GM12878 (cell line): ENCODE measurements at regions not wholly inside any gene's neighbourhood (a gene's known extent, or its start where the extent isn't known, plus 50 kb on each side); places are given as distances from the start of the nearest gene placed in this dataset.

Experiments used
- ATAC-seq: fragments of 200-7000 bp; cut with Tn5 transposase; 3 replicates; pipeline ENCODE4 v1.9.1; 2020; ENCODE audit warnings: mild to moderate bottlenecking, moderate library complexity
- BruUV-seq: library from RNA; stranded (reverse); fragments of 400-500 nt; replicated peaks from 2 replicates; lab custom pipeline; 2021; lab: Mats Ljungman, UMichigan
- CTCF ChIA-PET: fragments of 300-600 bp; sonication (Branson Sonifier 250); formaldehyde crosslinking; extraction: SDS; loops from one replicate; lab custom pipeline; 2021; ENCODE audit warnings: inconsistent platforms; lab: Yijun Ruan, JAX
- POLR2A ChIA-PET: fragments of 350-600 bp; formaldehyde crosslinking; extraction: SDS; loops from one replicate; lab custom pipeline; 2021; ENCODE audit warnings: inconsistent platforms; lab: Charles Lee
- RAD21 ChIA-PET: fragments of 300-600 bp; sonication (Branson Sonifier 250); formaldehyde crosslinking; loops from one replicate; lab custom pipeline; 2023; ENCODE audit warnings: antibody characterized with exemption; ENCODE audit not compliant: unreplicated experiment; lab: Charles Lee
- SMC1A ChIA-PET: fragments of 300-600 bp; sonication (Branson Sonifier 250); formaldehyde crosslinking; loops from one replicate; lab custom pipeline; 2023; ENCODE audit not compliant: unreplicated experiment, uncharacterized antibody; lab: Charles Lee
- DNase-seq: peaks from one replicate; pipeline ENCODE4 v3.0.0-alpha.2; 2011; ENCODE audit warnings: low read depth, low spot score
- FAIRE-seq: peaks from 3 replicates; lab custom pipeline; 2011; peaks lifted over from hg19 to GRCh38; lab: Jason Lieb, UNC
- H2AFZ ChIP-seq: 2 replicates; pipeline ENCODE4 v1.6.0; 2011; ENCODE audit warnings: low read depth, low read length, control low read depth; ENCODE audit not compliant: control insufficient read depth
- H3K27ac ChIP-seq: 2 replicates; pipeline ENCODE4 v1.5.1; 2011; ENCODE audit warnings: control low read depth; ENCODE audit not compliant: control insufficient read depth, insufficient read depth
- H3K27me3 ChIP-seq, 2 experiments: replicated peaks in 1 of 2; 2 replicates each; pipeline versions ENCODE4 v1.6.0 to v1.6.1; 2011; ENCODE audit warnings: low read length in 1 of 2; ENCODE audit not compliant: control insufficient read depth in 2 of 2, insufficient read depth in 2 of 2
- H3K36me3 ChIP-seq, 2 experiments: 2 replicates each; pipeline ENCODE4 v1.5.1; 2011; ENCODE audit warnings: low read length in 1 of 2; ENCODE audit not compliant: control insufficient read depth in 2 of 2, insufficient read depth in 2 of 2
- H3K4me1 ChIP-seq: 2 replicates; pipeline ENCODE4 v1.6.1; 2011; ENCODE audit warnings: mild to moderate bottlenecking, low read length, moderate library complexity, mixed read lengths; ENCODE audit not compliant: control insufficient read depth, insufficient read depth
- H3K4me2 ChIP-seq: 2 replicates; pipeline ENCODE4 v1.6.0; 2011; ENCODE audit warnings: control low read depth; ENCODE audit not compliant: control insufficient read depth, insufficient read depth
- H3K4me3 ChIP-seq: fragments of 200-600 bp; sonication (generic); 2 replicates; pipeline ENCODE4 v1.5.1; 2016
- H3K79me2 ChIP-seq: 2 replicates; pipeline ENCODE4 v1.6.0; 2011; ENCODE audit warnings: low read length; ENCODE audit not compliant: control insufficient read depth, insufficient read depth
- H3K9ac ChIP-seq: 2 replicates; pipeline ENCODE4 v1.8.0; 2011; ENCODE audit warnings: low read length, control low read depth, mixed read lengths; ENCODE audit not compliant: control insufficient read depth, insufficient read depth
- H3K9me3 ChIP-seq: replicated peaks from 3 replicates; pipeline ENCODE4 v1.5.1; 2011; ENCODE audit warnings: mild to moderate bottlenecking, low read length; ENCODE audit not compliant: control insufficient read depth, insufficient read depth
- H4K20me1 ChIP-seq: 2 replicates; pipeline ENCODE4 v1.6.0; 2011; ENCODE audit not compliant: control insufficient read depth, insufficient read depth
- CHD4 ChIP-seq: fragments of 200-600 bp; sonication (generic); IDR thresholded peaks from 2 replicates; pipeline ENCODE4 v1.6.1; 2016; ENCODE audit warnings: mild to moderate bottlenecking
- CUX1 ChIP-seq: IDR thresholded peaks from 2 replicates; pipeline ENCODE4 v1.6.1; 2012; ENCODE audit warnings: improper control_type of control experiment, low read depth, low read length; ENCODE audit not compliant: insufficient replicate concordance
- NBN ChIP-seq: fragments of 450-650 bp; IDR thresholded peaks from 2 replicates; pipeline ENCODE4 v1.6.1; 2016
- PRDM15 ChIP-seq: fragments of 450-650 bp; formaldehyde crosslinking; IDR thresholded peaks from 2 replicates; pipeline ENCODE4 v1.4.0; 2020; ENCODE audit warnings: mild to moderate bottlenecking, moderate library complexity
- RBBP5 ChIP-seq: fragments of 200-600 bp; sonication (generic); conservative IDR thresholded peaks from 2 replicates; pipeline ENCODE4 v1.6.1; 2016
- SMC3 ChIP-seq: IDR thresholded peaks from 2 replicates; pipeline ENCODE4 v1.6.1; 2011; ENCODE audit warnings: low read length, improper control_type of control experiment, borderline replicate concordance
- WGBS: methylation state at CpG from one replicate; pipeline ENCODE4 v1.1.6; 2016; ENCODE audit warnings: low lambda C conversion rate; ENCODE audit not compliant: insufficient replicate concordance, insufficient coverage; ENCODE audit errors: missing lambda C conversion rate; 5-methylcytosine and 5-hydroxymethylcytosine counted together
- in situ Hi-C: fragments of 300-500 bp; cut with MboI; formaldehyde crosslinking; loops from 9 replicates; pipeline ENCODE4 v1.14.3; 2018; ENCODE audit warnings: mixed read lengths
- intact Hi-C: fragments of 100-400 bp; cut with micrococcal nuclease; formaldehyde crosslinking; loops from one replicate; pipeline ENCODE4 v1.14.2; 2022; ENCODE audit not compliant: unreplicated experiment

GRCh38 chr7:49438281-49438680, 335.2 kb upstream of the VWC2 start:
- Histone ChIP-seq H3K79me2 (no peaks in the 10 kb centered on the region), H3K27ac (no peak overlapping the region), H3K27me3 (no peaks in the 10 kb centered on the region), H3K9me3 (no peaks in the 10 kb centered on the region), H4K20me1 (no peaks in the 10 kb centered on the region), H3K36me3 (no peaks in the 10 kb centered on the region), H3K4me3 (no peak overlapping the region), H3K4me1 (no peaks in the 10 kb centered on the region), H2AFZ (no peak overlapping the region), H3K4me2 (no peak overlapping the region), H3K9ac (no peak overlapping the region)
- ChIA-PET SMC1A (no interaction called here), POLR2A (no interaction called here), CTCF (no interaction called here), RAD21 (no interaction called here)
- no peak for DNase-seq
- no peak for FAIRE-seq
- TF ChIP-seq CUX1 (no peak), SMC3 (no peak), CHD4 (no peak), PRDM15 (no peak), RBBP5 (no peak), NBN (no peak)
- intact Hi-C loops (no loop called here), in situ Hi-C loops (no loop called here)
- BruUV-seq: no TSS peak
- WGBS: 24% methylated on average over 4 of the region's 4 CpGs
- ATAC-seq: no peak
